ENCODE measurements at regions not wholly inside any gene's neighbourhood (a gene's known extent, or its start where the extent isn't known, plus 50 kb on each side); places are given as distances from the start of the nearest gene placed in this dataset.

- no peak for DNase-seq
- H3K27ac ChIP-seq: no peak overlapping the region
- intact Hi-C loops (cut with DNase I): no loop called here
These were observed 476.5 kb downstream of the NKX6-1 start for GRCh38 chr4:84022564-84022963.

DNA sequence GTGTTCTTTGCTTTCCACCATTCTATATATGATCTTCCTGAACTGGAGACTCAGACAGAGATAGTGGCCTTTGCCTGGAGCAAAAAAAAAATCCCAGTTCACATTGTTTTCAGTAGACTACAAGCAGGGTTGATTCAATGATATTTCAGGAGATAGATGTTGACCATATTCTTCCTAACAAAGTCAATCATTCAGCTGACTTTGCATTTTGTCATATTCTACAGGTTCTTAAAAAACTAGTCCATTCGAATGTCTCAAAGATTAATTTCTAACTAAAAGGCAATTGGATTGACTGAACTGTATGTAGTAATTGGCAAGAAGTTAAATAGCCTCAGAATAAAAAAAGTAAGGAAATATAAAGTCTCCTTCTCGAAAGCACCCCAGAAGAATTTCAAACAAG lies 479.5 kb downstream of the NKX6-1 start:
- Histone ChIP-seq H3K4me3 (no peak overlapping the region), H3K4me1 (ENCODE audit: insufficient read depth) (no peaks in the 10 kb centered on the region), H3K27me3 (no peaks in the 10 kb centered on the region), H3K9me3 (no peaks in the 10 kb centered on the region), H3K27ac (no peak overlapping the region), H3K36me3 (no peaks in the 10 kb centered on the region)
- no peak for DNase-seq
- TF ChIP-seq POLR2A (IDR thresholded peaks at IDR 0.05) (no peak), CTCF (IDR thresholded peaks at IDR 0.05) (no peak), EP300 (IDR thresholded peaks at IDR 0.05) (no peak)
- intact Hi-C loops (cut with DNase I): no loop called here
- WGBS, 3 donors: 73 to 84% (median 74%) methylated on average over 2 of the region's 2 CpGs

More at GRCh38 chr4:84022564-84022963, 476.5 kb downstream of the NKX6-1 start:
- TF ChIP-seq POLR2A (IDR thresholded peaks at IDR 0.05): no peak
- no peak for TF ChIP-seq EP300 (IDR thresholded peaks at IDR 0.05)
- TF ChIP-seq CTCF (IDR thresholded peaks at IDR 0.05): no peak
- no peaks in the 10 kb centered on the region for H3K27me3 ChIP-seq
- no peaks in the 10 kb centered on the region for H3K9me3 ChIP-seq
- 71 to 77% (median 73%) methylated on average over 5 of the region's 5 CpGs for WGBS, 3 donors
- H3K4me3 ChIP-seq: no peak overlapping the region
- no peaks in the 10 kb centered on the region for H3K36me3 ChIP-seq
- H3K4me1 ChIP-seq (ENCODE audit: insufficient read depth): no peaks in the 10 kb centered on the region

GRCh38 chr4:84003046-84003445 lies 467.1 kb downstream of the GPAT3 start:
- 88 to 90% (median 88%) methylated on average over 2 of the region's 2 CpGs for WGBS, 3 donors
- Histone ChIP-seq H3K9me3 (no peaks in the 10 kb centered on the region), H3K27me3 (no peaks in the 10 kb centered on the region), H3K36me3 (no peaks in the 10 kb centered on the region), H3K4me1 (ENCODE audit: insufficient read depth) (no peaks in the 10 kb centered on the region), H3K4me3 (no peak overlapping the region), H3K27ac (no peak overlapping the region)
- no peak for DNase-seq
- TF ChIP-seq POLR2A (IDR thresholded peaks at IDR 0.05) (no peak), CTCF (IDR thresholded peaks at IDR 0.05) (no peak), EP300 (IDR thresholded peaks at IDR 0.05) (no peak)
- intact Hi-C loops (cut with DNase I): no loop called here

GRCh38 chr4:84001876-84002569 lies 466.1 kb downstream of the GPAT3 start:
- WGBS, 3 donors: 66 to 68% (median 67%) methylated on average over 2 of the region's 2 CpGs
- intact Hi-C loops (cut with DNase I): no loop called here
- Histone ChIP-seq H3K9me3 (no peaks in the 10 kb centered on the region), H3K4me3 (no peak overlapping the region), H3K36me3 (no peaks in the 10 kb centered on the region), H3K27me3 (no peaks in the 10 kb centered on the region), H3K4me1 (ENCODE audit: insufficient read depth) (no peaks in the 10 kb centered on the region), H3K27ac (no peak overlapping the region)
- no peak for DNase-seq
- TF ChIP-seq EP300 (IDR thresholded peaks at IDR 0.05) (no peak), POLR2A (IDR thresholded peaks at IDR 0.05) (no peak), CTCF (IDR thresholded peaks at IDR 0.05) (no peak)
